ENCODE measurements at regions not wholly inside any gene's neighbourhood (a gene's known extent, or its start where the extent isn't known, plus 50 kb on each side); places are given as distances from the start of the nearest gene placed in this dataset.
"Not testable (repeated sequence)": the region's sequence is repeated elsewhere in the genome, so short reads cannot be mapped to it uniquely, and the experiment has no call there.

DNA sequence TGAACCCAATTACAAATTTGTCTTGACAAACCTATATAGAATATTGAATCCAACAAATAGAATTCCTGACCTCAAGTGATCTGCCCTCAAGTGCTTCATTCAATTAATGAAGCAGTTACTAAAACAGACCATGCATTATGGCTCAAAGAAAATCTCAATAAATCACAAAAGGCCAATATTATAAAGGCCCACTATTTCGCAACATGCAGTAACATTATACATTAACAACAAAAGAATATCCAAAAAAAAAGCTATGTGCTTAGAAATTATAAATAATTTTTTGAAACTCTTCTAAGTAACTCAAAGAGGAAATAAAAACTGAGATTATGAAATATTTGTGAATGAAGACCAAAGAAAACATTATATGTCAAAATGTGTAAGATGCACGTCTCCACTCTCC, 177.7 kb downstream of the ZNF674 start:
- no peak for DNase-seq (ENCODE audit: low read depth in 3 of 3, low spot score in 2 of 3)

DNA sequence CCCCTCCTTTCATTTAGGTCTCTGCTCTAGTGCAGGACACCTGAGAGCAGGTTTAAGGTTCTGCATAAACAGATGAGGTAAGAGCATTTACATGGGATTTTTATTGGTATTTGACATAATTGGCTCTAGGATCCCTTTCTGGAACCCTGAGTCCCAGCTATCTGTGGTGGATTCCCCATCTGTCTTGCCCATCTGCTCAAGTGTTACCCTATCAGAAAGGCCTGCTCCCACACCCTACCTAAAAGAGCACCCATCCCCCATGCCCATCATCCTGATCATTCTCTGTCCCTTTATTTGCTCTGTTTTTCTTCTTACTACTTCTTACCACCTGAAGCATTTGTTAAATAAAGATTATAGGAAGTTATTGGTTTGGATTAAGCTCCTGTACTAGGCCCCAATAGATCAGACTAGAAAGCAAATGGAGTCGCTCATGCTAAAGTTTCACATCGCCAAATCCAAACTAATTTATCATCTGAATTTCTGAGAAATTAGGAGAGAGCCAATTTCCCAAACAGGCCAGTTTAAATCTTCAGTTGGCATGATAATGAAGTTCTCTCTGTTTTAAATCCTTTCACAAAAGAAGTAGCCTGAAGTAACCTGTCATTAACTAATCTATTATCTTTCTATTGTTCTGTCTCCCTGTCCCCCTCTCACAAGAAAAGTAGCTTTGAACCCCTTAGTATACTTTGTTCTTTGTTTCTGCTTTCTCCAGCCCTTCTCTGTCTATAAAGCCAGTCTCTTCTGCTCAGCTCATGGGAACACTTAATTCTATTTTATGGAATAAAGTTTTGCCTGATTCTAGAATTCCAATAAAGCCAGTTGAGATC, 178.6 kb downstream of the ZNF674 start:
- DNase-seq (ENCODE audit: low read depth in 3 of 3, low spot score in 2 of 3), result no peak

DNA sequence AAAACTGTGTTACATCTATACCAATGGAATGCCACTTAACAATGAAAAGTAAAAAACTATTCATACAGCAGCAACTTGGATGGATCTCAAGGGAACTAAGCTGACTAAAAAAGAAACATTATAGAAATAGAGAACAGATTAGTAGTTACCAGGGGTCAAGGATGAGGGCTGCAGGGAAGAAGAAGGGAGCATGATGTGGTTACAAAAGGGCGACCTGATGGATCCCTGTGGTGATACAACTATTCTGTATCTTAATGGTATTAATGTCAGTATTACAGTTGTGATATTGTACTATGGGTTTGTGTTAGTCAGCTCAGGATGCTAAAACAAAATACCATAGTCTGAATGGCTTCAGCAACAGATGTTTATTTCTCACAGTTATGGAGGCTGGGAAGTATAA, 190.7 kb downstream of the ZNF674 start:
- DNase-seq (ENCODE audit: low read depth in 3 of 3, low spot score in 2 of 3), result no peak

DNA sequence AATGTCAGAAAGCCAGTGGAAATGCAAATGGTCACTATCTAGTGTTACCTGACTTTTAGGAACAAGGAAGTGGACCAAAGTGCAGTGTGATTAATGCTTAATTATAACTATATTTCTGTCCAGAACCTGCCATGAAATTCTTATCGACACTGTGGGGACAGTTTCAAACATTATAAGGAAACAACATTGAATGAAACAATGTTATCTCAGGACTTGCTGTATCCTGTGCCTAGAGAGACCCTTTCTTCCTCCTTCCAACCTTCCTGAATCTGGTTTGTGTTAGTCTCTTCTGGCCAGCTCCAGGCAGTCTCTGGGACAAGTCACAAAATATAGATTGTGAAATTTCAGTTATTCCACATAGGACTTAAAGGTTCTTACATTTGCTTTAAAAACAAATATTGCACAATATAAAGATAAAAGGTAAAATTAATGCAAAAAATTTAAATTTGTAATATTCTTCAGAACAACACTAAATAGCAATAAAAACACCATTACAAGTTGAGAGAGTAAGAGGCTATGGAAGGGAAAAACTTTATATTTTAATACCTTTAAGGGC, 203.4 kb downstream of the ZNF674 start:
- DNase-seq (ENCODE audit: low read depth in 3 of 3, low spot score in 2 of 3), result no peak

DNA sequence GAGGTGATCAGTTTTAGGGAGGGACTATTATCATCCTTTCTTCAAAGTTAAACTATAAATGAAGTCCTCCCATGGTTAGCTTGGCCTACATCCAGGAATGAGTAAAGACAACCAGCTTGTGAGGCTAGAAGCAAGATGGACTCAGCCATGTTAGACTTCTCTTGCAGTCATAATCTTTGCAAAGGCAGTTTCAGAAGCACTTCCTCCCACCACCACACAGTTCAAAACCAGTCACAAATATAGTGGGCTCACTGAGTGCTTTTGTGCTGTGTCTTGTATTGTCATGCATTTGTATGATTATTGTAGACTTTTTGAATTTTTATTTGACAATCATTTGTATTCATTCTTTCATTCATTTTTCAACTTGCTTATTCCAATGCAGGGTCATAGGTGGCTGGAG, 204.5 kb downstream of the ZNF674 start:
- no peak for DNase-seq (ENCODE audit: low read depth in 3 of 3, low spot score in 2 of 3)

DNA sequence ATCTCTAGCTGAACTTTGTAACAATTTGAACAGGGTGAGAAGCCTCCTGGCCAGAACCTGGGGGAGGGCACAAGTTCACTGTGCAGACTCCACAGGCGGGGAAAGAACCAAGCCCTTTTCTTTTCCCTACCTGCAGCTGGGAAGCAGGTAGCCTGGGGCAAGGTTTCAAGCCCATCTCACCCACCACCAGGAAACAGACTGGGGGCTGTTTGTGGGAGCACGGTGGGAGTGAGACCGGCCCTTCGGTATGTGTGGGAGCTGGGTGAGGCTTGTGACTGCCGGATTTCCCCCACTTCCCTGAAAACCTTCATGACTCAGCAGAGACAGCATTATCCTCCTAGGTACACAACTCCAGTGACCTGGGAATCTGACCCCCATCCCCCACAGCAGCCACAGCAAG, 211.7 kb downstream of the ZNF674 start:
- DNase-seq (ENCODE audit: low read depth in 3 of 3, low spot score in 2 of 3), result no peak

DNA sequence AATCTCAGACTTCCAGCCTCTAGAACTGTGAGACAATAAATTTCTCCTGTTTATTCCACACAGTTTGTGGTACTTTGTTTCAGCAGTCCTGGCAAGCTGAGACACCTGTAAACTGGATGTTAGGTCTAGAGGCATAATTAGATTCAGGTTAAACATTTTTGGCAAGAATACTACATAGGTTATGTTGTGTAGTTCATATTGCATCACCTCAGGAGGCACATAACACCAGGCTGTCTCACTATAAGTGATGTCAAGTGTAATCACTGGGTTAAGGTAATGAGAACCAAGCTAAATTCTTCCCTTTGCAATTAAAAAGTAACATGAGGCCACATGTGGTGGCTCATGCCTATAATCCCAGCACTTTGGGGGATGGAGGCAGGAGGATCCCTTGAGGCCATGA, 214.2 kb downstream of the ZNF674 start:
- DNase-seq (ENCODE audit: low read depth in 3 of 3, low spot score in 2 of 3), result no peak

DNA sequence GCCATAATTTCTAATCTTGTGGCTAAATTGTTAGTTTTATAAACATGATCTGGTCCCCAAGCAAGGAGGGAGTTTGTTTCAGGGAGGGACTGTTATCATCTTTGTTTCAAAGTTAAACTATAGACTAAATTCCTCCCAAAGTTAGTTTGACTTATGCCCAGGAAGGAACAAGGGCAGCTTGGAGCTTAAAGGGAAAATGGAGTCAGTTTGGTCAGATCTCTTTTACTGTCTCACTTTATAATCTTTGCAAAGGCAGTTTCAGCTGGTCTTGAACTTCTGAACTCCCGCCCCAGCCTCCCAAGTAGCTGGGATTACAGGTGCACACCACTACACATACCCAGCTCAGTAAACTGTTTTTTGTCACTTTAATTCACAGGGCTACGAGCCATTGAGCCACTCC, 214.7 kb downstream of the ZNF674 start:
- no peak for DNase-seq (ENCODE audit: low read depth in 3 of 3, low spot score in 2 of 3)

DNA sequence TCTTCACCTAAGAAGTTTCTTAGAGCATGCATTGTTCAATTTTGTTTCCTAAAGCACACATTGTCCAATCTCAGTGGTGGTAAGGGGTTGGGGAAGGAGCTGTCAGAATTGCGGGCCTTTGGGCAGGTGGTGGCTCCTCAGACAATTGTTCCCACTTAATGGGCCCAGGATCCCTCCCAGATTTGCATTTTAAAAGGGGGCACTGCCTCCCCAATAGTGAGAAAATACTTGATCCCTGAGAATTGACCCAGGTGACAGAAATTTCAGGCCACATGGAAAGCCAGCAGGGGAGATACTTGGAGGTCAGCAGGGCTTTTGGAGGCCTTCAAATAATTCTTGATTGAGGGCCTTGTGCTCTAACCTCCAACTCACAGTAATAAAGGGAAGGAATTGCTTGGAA, 217.1 kb downstream of the ZNF674 start:
- no peak for DNase-seq (ENCODE audit: low read depth in 3 of 3, low spot score in 2 of 3)

DNA sequence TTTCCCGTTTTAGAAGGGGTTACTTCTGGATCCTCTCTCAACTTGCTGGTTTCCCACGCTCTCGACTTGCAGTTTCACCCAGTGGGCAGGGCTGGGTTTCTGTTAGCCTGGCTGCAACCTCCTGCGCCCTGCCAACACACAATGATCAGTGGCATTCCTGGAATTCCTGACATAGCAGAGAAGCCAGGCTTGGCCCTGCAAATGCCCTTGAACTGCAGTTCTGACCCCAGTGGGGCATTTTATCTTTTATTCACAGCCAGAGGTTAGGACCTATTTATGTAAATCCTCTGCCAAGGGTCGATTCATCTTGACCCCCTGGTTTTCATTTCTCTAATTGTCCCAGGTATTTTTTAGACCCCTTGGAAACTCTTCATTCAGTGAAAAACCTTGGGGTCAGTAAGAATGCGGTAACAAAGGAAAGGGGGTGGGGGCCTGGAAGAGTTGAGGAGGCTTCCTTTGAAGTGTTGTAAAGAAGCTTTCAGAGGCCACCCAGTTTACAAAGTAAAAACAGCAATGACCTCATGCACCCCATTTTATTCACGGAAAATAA, 217.6 kb downstream of the ZNF674 start:
- no peak for DNase-seq (ENCODE audit: low read depth in 3 of 3, low spot score in 2 of 3)

DNA sequence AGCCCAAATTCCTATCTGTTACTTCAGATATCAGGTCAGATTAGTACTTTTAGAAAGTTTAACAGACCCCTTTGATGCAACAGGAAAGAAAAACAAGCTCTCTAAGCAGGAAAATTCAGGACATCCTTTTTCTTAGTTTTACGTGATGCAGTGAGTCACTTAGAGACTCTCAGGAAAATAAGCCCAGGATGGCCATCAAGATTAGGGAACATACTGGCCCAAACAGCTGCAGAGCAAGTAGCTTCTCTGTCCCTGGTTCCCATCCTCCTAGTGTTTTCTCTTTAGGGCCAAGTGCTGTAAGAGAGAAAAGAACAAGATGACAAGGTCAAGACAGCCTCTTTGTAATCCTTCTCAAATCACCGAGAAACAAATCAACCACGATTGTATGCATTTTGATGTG, 219.1 kb downstream of the ZNF674 start:
- DNase-seq (ENCODE audit: low read depth in 3 of 3, low spot score in 2 of 3), result no peak

DNA sequence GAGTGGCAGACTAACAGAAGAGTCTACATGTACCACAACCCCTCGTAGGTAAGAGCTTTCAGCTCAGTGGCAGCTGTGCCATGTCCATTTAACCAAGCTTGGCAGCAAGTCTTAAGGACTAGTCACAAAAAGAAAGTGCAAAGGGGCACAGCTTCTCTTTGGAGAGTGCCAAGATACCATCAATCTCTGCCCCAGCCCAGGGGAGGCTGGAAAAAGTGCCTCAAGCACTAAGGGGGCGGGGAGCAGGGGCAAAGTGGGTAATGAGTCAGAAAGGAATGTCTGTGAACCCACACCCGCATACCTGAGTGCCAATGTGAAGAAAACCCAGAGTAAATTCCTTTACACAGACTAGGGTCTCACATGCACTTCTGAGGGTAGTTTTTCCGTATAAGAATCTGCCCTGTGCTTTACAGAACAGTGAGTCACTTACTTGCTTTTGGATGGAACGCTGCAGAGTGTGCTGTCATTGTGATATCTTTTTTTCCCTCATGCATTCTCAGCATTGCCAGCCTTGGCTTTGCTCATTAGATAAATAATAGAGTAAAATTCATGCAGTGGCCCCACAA, 219.8 kb downstream of the ZNF674 start:
- DNase-seq (ENCODE audit: low read depth in 3 of 3, low spot score in 2 of 3), result no peak

DNA sequence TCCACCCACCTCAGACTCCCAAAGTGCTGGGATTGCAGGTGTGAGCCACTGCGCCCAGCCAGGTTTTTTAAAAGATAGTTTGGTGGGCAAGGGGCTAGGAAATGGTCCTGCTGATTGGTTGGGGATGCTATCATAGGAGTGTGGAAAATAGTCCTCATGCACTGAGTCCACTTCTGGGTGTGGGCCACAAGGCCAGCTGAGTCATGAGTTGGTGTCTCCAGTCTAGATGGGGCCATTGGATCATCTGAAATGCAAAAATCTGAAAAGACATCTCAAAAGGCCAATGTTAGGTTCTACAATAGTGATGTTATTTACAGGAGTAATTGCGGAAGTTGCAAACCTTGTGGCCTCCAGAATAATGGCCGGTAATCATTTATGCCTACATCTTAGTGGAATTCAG, 221.1 kb downstream of the ZNF674 start:
- no peak for DNase-seq (ENCODE audit: low read depth in 3 of 3, low spot score in 2 of 3)

DNA sequence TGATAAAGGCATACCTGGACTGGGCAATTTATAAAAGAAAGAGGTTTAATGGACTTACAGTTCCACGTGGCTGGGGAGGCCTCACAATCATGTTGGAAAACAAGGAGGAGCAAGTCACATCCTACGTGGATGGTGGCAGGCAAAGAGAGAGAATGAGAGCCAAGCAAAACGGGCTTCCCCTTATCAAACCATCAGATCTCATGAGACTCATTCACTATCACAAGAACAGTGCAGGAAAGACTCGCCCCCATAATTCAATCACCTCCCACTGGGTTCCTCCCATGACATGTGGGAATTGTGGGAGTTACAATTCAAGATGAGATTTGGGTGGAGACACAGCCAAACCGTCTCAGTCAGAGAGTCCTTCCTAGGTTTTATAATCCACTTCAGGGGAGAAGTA, 222.3 kb downstream of the ZNF674 start:
- not testable (repeated sequence) for DNase-seq (ENCODE audit: low read depth in 3 of 3, low spot score in 2 of 3)

DNA sequence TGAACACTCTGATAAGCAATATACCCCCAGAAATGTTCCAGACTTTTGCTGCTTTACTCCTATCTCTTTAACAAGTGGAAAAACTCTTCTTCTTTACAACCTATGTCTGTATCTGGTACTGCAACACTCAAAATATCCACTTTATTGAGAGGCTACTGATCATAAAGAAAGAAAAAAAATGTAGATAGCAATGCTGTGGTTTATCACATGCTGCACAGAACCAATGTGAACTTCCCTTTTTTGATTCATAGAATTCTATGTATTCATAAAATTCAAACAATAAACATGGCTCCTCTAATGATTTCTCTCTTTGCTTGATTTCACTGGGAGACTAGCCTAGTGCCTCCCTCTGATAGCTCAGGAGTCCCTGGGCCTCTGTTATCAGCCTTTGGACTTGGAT, 223.5 kb downstream of the ZNF674 start:
- DNase-seq (ENCODE audit: low read depth in 3 of 3, low spot score in 2 of 3), result no peak

DNA sequence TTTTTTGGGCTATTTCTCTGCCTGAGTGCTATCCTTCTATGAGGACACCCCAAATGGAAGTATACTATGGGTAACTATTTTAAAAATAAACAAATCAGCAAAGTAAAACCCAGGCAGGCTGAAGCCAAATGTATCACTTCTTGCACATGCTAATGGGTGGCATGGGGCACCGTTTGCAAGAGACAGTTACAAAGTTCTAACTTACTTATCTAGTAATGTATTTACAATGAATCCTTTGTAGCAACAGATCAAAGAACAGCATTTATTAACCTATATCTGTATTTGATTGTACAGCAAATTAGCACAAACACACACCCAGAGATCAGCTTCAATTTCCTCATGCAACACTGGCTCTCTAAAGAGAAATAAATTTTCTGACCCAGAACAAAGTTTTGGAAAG, 225.5 kb downstream of the ZNF674 start:
- no peak for DNase-seq (ENCODE audit: low read depth in 3 of 3, low spot score in 2 of 3)

DNA sequence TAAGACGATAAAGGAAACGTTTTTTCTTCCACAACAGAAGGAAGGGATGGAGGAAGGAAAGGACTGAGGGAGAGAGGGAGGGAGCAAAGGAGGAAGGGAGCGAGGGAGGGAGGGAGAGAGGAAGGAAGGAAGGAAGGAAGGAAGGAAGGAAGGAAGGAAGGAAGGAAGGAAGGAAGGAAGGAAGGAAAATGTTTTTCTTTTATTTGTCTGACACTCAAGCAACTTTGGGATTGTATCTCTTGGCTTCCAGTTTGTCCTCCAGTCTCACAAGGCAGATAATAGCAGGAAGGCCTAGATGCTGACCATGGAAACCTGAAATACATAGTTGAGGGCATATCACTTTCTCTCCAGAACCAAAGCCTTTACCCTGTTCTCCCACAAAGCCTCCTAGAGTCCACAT, 226.7 kb downstream of the ZNF674 start:
- DNase-seq (ENCODE audit: low read depth in 3 of 3, low spot score in 2 of 3), result no peak

DNA sequence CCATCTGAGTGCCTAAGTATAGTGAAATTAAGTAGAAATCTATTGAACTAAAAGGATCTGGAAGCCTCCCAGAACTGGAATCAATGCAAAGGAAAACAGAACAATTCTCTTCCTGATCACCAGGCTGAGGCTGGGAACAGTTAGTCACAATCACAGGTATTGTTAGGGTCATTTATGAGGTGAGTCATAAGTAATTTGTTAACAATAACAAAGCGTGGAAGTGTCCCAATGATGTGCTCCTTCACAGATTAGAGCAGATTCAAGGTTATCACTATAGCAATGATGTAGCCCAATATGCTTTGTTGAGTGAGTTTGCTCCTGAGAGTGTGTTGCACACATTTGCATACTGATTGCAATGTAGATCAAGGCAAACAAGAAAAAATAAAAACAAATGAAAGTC, 228.1 kb downstream of the ZNF674 start:
- DNase-seq (ENCODE audit: low read depth in 3 of 3, low spot score in 2 of 3), result no peak

DNA sequence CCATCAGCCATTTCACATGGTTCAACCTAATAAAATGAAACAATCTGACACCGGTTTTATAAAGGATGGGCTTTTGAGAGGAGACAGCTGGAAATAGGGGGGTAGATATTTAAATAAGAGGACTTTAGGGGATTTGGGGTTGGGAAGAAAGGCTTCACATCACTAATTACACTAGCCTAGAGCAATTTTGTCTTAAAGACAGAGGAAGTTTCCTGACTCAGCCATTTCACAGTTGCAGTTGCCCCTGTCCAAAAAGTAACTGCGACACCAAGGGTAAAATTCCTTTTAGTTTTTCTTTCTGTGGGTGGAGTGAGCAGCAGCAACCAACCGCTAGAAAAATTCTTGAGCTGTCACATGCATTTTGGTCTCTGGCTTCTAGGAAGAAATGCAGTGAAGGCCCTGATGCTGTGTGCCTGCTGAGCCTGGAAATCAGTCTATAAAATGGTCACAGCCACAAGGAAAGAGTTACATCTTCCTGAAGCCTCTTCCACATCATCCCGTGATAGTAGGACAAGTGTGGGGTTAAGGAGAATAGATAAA, 233.6 kb downstream of the ZNF674 start:
- DNase-seq (ENCODE audit: low read depth in 3 of 3, low spot score in 2 of 3), result no peak

DNA sequence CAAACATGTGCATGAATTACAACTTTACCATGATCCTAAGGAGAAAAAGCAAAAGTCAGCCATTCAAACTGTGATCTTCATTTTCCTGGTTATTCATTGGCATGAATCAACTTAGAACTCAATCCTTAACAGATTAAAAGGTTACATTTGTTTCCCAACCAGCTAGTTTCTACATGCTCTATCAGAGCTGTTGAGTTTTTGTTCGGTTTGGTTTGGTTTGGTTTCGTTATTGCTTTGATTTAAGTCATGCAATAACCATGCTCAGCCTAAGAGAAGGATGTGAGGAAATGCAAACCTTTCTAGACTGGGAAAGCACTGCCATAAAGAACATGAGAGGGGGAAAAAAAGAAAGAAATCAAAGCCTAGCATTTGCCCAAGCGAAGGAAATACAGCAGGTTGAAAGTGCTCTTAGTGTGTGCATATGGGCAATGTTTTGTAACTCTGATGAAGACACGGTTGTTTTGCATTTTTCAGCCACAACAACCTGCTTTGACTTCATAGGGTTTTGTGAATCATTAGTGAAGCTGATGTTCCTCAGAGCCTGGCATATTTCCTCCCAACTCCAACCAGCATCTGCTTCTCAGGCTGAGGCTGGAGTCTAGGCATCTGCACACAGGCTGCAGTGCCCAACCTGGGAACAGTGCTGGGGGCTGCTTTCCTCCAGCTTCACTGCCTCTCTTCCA, 234.3 kb downstream of the ZNF674 start:
- DNase-seq (ENCODE audit: low read depth in 3 of 3, low spot score in 2 of 3), result no peak

DNA sequence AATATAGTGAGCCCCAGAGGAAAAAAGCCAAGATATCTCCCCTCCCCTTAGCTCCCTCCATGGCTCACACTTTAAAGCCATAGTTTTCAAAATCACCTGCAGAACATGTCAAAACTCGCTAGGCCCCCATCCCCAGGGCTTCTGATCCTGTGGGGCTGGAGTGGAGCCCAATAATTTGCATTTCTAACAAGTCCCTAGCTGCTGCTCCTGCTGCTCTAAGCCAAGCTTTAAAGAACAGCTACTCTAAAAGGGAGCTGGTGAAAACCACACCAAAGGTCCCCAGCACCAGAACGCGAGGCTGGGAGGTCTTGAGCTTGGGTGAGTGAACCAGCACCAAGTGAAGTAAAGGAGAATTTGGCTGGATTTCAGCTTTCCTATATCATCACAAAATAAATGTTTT, 237.1 kb downstream of the ZNF674 start:
- no peak for DNase-seq (ENCODE audit: low read depth in 3 of 3, low spot score in 2 of 3)

Data from right renal cortex interstitium (tissue), 3 donors.